ENCODE measurements at regions not wholly inside any gene's neighbourhood (a gene's known extent, or its start where the extent isn't known, plus 50 kb on each side); places are given as distances from the start of the nearest gene placed in this dataset.

- Histone ChIP-seq H4K20me1 (replicated peaks; ENCODE audit: control insufficient read depth, extremely low read depth, insufficient read depth, low read length) (no peaks in the 10 kb centered on the region), H3K4me2 (ENCODE audit: insufficient read depth, low read length) (no peak overlapping the region), H3K9me3 (replicated peaks; ENCODE audit: control insufficient read depth, insufficient read depth, low read length) (no peaks in the 10 kb centered on the region), H3K4me3 (replicated peaks in 1 of 3; ENCODE audit: insufficient read depth in 1 of 3, low read depth in 1 of 3, low read length in 3 of 3) (no peak overlapping the region), H3K79me2 (ENCODE audit: control insufficient read depth, insufficient read depth, low read length) (no peaks in the 10 kb centered on the region), H3K9ac (replicated peaks; ENCODE audit: extremely low read depth, insufficient read depth, low read length) (no peak overlapping the region), H2AFZ (ENCODE audit: low read depth, low read length) (no peak overlapping the region), H3K27me3 (ENCODE audit: control insufficient read depth in 2 of 2, insufficient read depth in 2 of 2, low read length in 2 of 2) (no peaks in the 10 kb centered on the region), H3K27ac (ENCODE audit: insufficient read depth, low read depth, low read length) (no peak overlapping the region), H3K4me1 (ENCODE audit: control insufficient read depth, extremely low read depth, insufficient read depth, low read length) (no peaks in the 10 kb centered on the region), H3K9me1 (replicated peaks; ENCODE audit: control insufficient read depth, extremely low read depth, insufficient read depth, low read length) (no peaks in the 10 kb centered on the region), H3K36me3 (ENCODE audit: control insufficient read depth in 2 of 2, extremely low read depth in 1 of 2, insufficient read depth in 2 of 2, low read length in 2 of 2) (no peaks in the 10 kb centered on the region)
- DNase-seq (ENCODE audit: low read depth, low spot score), result no peak
- ChIA-PET CTCF (no interaction called here), POLR2A (no interaction called here)
- no peak for FAIRE-seq
- intact Hi-C loops (cut with micrococcal nuclease) (no loop called here), dilution Hi-C loops (cut with MboI; ENCODE audit: extremely low pct_ligation_motif_present, low sequenced_read_pairs) (no loop called here)
- no peak for TF ChIP-seq POLR2AphosphoS5 (IDR thresholded peaks at IDR 0.05; ENCODE audit: insufficient read depth, low read depth, low read length)
- BruUV-seq (replicated peaks), result no TSS peak
These were observed 85.2 kb upstream of the PLCB4 start for GRCh38 chr20:8983478-8984345.

GRCh38 chr20:8986631-8987030 is 82.3 kb upstream of the PLCB4 start:
- CTCF ChIA-PET, result interaction anchor here (1.6 kb wide), 1 partner anchor 10 kb away, joined by 4 read pairs; no protein-coding TSS in a partner anchor
- H3K4me2 ChIP-seq (ENCODE audit: insufficient read depth, low read length), result no peak overlapping the region
- no TSS peak for BruUV-seq (replicated peaks)

More at GRCh38 chr20:8986631-8987030, 82.3 kb upstream of the PLCB4 start:
- no peaks in the 10 kb centered on the region for H4K20me1 ChIP-seq (replicated peaks; ENCODE audit: control insufficient read depth, extremely low read depth, insufficient read depth, low read length)
- POLR2A ChIA-PET, result no interaction called here
- no peaks in the 10 kb centered on the region for H3K27me3 ChIP-seq (ENCODE audit: control insufficient read depth in 2 of 2, insufficient read depth in 2 of 2, low read length in 2 of 2)
- no peaks in the 10 kb centered on the region for H3K4me1 ChIP-seq (ENCODE audit: control insufficient read depth, extremely low read depth, insufficient read depth, low read length)
- DNase-seq (ENCODE audit: low read depth, low spot score) (no peak), FAIRE-seq (no peak)
- intact Hi-C loops (cut with micrococcal nuclease), result no loop called here
- no peak overlapping the region for H3K9ac ChIP-seq (replicated peaks; ENCODE audit: extremely low read depth, insufficient read depth, low read length)
- H3K4me3 ChIP-seq (replicated peaks in 1 of 3; ENCODE audit: insufficient read depth in 1 of 3, low read depth in 1 of 3, low read length in 3 of 3), result no peak overlapping the region
- dilution Hi-C loops (cut with MboI; ENCODE audit: extremely low pct_ligation_motif_present, low sequenced_read_pairs), result no loop called here
- H3K79me2 ChIP-seq (ENCODE audit: control insufficient read depth, insufficient read depth, low read length), result no peaks in the 10 kb centered on the region
- H2AFZ ChIP-seq (ENCODE audit: low read depth, low read length), result no peak overlapping the region
- H3K9me3 ChIP-seq (replicated peaks; ENCODE audit: control insufficient read depth, insufficient read depth, low read length), result no peaks in the 10 kb centered on the region
- no peak overlapping the region for H3K27ac ChIP-seq (ENCODE audit: insufficient read depth, low read depth, low read length)
- H3K36me3 ChIP-seq (ENCODE audit: control insufficient read depth in 2 of 2, extremely low read depth in 1 of 2, insufficient read depth in 2 of 2, low read length in 2 of 2), result no peaks in the 10 kb centered on the region
- TF ChIP-seq CTCF (IDR thresholded peaks at IDR 0.05; ENCODE audit: extremely low read depth in 1 of 2, insufficient read depth in 1 of 2, low read depth in 1 of 2, low read length in 2 of 2), result no peak
- TF ChIP-seq FOS (IDR thresholded peaks at IDR 0.05; ENCODE audit: borderline replicate concordance, insufficient read depth, low read length), result no peak
- no peak for TF ChIP-seq MYC (IDR thresholded peaks at IDR 0.05; ENCODE audit: low read depth, low read length)
- TF ChIP-seq GATA2 (IDR thresholded peaks at IDR 0.05; ENCODE audit: insufficient read depth, insufficient read length, low read depth, low read length), result no peak
- TF ChIP-seq, protein P1, sequence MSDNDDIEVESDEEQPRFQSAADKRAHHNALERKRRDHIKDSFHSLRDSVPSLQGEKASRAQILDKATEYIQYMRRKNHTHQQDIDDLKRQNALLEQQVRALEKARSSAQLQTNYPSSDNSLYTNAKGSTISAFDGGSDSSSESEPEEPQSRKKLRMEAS (IDR thresholded peaks at IDR 0.05; ENCODE audit: insufficient read depth, insufficient read length), result no peak
- TF ChIP-seq JUN (IDR thresholded peaks at IDR 0.05; ENCODE audit: borderline replicate concordance, insufficient read depth, insufficient read length, low read depth), result no peak
- no peak for TF ChIP-seq EZH2 (IDR thresholded peaks at IDR 0.05; ENCODE audit: borderline replicate concordance, low read depth, low read length, severe bottlenecking)
- TF ChIP-seq POLR2AphosphoS5 (IDR thresholded peaks at IDR 0.05; ENCODE audit: insufficient read depth, low read depth, low read length), result no peak
- no peak for TF ChIP-seq POLR2A (IDR thresholded peaks at IDR 0.05; ENCODE audit: low read depth, low read length)
- no peaks in the 10 kb centered on the region for H3K9me1 ChIP-seq (replicated peaks; ENCODE audit: control insufficient read depth, extremely low read depth, insufficient read depth, low read length)
